Loucy (cell line): ENCODE measurements at regions not wholly inside any gene's neighbourhood (a gene's known extent, or its start where the extent isn't known, plus 50 kb on each side); places are given as distances from the start of the nearest gene placed in this dataset.

Source experiments
- H2AFZ ChIP-seq: fragments of 200-600 bp; sonication (generic); 2 replicates; pipeline ENCODE4 v1.6.0; 2016; ENCODE audit warnings: antibody characterized with exemption, mild to moderate bottlenecking, low read length, moderate library complexity
- H3F3A ChIP-seq: fragments of 200-600 bp; 2 replicates; pipeline ENCODE4 v1.6.0; 2016; ENCODE audit warnings: antibody characterized with exemption, low read depth, mild to moderate bottlenecking
- H3K27me3 ChIP-seq: fragments of 200-600 bp; sonication (generic); 2 replicates; pipeline ENCODE4 v1.6.1; 2014; ENCODE audit warnings: low read length, mild to moderate bottlenecking; ENCODE audit not compliant: insufficient read depth, poor library complexity, severe bottlenecking
- H3K36me3 ChIP-seq: fragments of 200-600 bp; sonication (generic); 2 replicates; pipeline ENCODE4 v1.6.1; 2016; ENCODE audit warnings: low read length; ENCODE audit not compliant: insufficient read depth
- H3K4me1 ChIP-seq: fragments of 200-600 bp; sonication (generic); 2 replicates; pipeline ENCODE4 v1.5.1; 2014; ENCODE audit warnings: low read length, mild to moderate bottlenecking; ENCODE audit not compliant: insufficient read depth, poor library complexity, severe bottlenecking
- H3K4me2 ChIP-seq: fragments of 200-600 bp; sonication (generic); 2 replicates; pipeline ENCODE4 v1.6.0; 2014; ENCODE audit warnings: antibody characterized with exemption, low read length, low read depth, mild to moderate bottlenecking; ENCODE audit not compliant: poor library complexity, severe bottlenecking
- H3K4me3 ChIP-seq: fragments of 200-600 bp; sonication (generic); 2 replicates; pipeline ENCODE4 v1.5.1; 2014; ENCODE audit warnings: low read length, mild to moderate bottlenecking, mixed read lengths; ENCODE audit not compliant: poor library complexity, severe bottlenecking
- H3K79me2 ChIP-seq: fragments of 200-600 bp; sonication (generic); 2 replicates; pipeline ENCODE4 v1.6.1; 2014; ENCODE audit warnings: low read length; ENCODE audit not compliant: insufficient read depth
- H3K9ac ChIP-seq: fragments of 200-600 bp; sonication (generic); 2 replicates; pipeline ENCODE4 v1.6.0; 2014; ENCODE audit warnings: mild to moderate bottlenecking, low read depth, low read length, moderate library complexity; ENCODE audit not compliant: poor library complexity, severe bottlenecking
- H3K9me2 ChIP-seq: fragments of 200-600 bp; sonication (generic); replicated peaks from 2 replicates; pipeline ENCODE4 v1.6.1; 2016; ENCODE audit warnings: low read depth, low read length, mixed read lengths
- H3K9me3 ChIP-seq: fragments of 200-600 bp; sonication (generic); 2 replicates; pipeline ENCODE4 v1.6.1; 2014; ENCODE audit warnings: mild to moderate bottlenecking, antibody characterized with exemption, low read length, low read depth; ENCODE audit not compliant: insufficient read depth
- H4K20me1 ChIP-seq: fragments of 200-600 bp; sonication (generic); 2 replicates; pipeline ENCODE4 v1.6.0; 2014; ENCODE audit warnings: antibody characterized with exemption, low read length, mild to moderate bottlenecking; ENCODE audit not compliant: insufficient read depth, poor library complexity, severe bottlenecking
- CTCF ChIP-seq: fragments of 200-600 bp; sonication (generic); conservative IDR thresholded peaks from 2 replicates; pipeline ENCODE4 v1.5.1; 2014; ENCODE audit warnings: mild to moderate bottlenecking, antibody characterized with exemption, low read length
- EZH2phosphoT487 ChIP-seq: fragments of 200-600 bp; IDR thresholded peaks from 2 replicates; pipeline ENCODE4 v1.6.1; 2018; ENCODE audit warnings: antibody characterized with exemption, mild to moderate bottlenecking, moderate library complexity, borderline replicate concordance

DNA sequence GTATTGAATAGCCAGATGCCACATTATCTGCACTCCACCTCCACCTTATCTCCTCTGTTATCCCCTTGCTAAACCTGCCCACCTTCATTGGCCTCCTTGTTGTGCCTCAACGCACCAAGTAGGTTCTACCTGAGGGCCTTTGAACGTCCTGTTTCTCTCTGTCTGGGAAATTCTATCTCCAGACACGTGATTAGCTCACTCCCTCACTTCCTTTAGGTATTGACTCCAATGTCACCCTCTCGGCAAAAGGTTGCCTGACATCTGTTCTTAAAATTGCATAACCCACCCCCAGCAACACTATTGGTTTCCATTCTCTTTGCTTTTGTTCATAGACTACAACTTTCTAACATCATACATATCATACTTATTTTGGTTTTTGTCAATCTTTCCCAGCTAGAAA lies 56.5 kb upstream of the MEDAG start:
- H3K4me1 ChIP-seq: no peaks in the 10 kb centered on the region
- TF ChIP-seq CTCF: no peak
- no peak for TF ChIP-seq EZH2phosphoT487
- no peaks in the 10 kb centered on the region for H3K36me3 ChIP-seq
- H3K27me3 ChIP-seq: no peaks in the 10 kb centered on the region
- H3K4me3 ChIP-seq: no peak overlapping the region
- H4K20me1 ChIP-seq: no peaks in the 10 kb centered on the region
- H3K9ac ChIP-seq: no peak overlapping the region
- H2AFZ ChIP-seq: no peak overlapping the region
- H3K4me2 ChIP-seq: no peak overlapping the region
- no peaks in the 10 kb centered on the region for H3K9me3 ChIP-seq
- H3K79me2 ChIP-seq: no peaks in the 10 kb centered on the region
- peaks cover 5% of the 10 kb centered on the region; the same call in 1 of the 2 replicates for H3F3A ChIP-seq
- no peaks in the 10 kb centered on the region for H3K9me2 ChIP-seq

DNA sequence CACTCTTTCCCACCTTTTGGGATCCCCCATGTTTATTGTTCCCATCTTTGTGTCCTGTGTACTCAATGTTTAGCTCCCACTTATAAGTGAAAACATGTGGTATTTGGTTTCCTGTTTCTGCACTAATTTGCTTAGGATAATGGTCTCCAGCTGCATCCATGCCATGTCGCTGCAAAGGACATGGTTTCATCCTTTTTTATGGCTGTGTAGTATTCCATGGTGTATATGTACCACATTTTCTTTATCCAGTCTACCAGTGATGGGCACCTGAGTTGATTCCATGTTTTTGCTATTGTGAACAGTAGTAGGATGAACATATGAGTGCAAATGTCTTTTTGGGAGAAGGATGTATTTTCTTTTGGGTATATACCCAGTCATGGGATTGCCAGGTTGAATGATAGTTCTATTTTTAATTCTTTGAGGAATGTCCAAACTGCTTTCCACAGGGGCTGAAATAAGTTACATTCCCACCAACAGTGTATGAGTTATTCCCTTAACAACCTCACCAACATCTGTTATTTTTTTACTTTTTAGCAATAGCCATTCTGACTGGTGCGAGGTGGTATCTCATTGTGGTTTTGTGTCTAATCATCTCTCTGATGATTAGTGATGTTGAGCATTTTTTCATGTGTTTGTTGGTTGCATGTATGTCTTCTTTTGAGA lies 55.7 kb upstream of the MEDAG start:
- no peaks in the 10 kb centered on the region for H3K79me2 ChIP-seq
- no peaks in the 10 kb centered on the region for H3K27me3 ChIP-seq
- no peaks in the 10 kb centered on the region for H3K9me3 ChIP-seq
- H4K20me1 ChIP-seq: no peaks in the 10 kb centered on the region
- no peaks in the 10 kb centered on the region for H3K4me1 ChIP-seq
- TF ChIP-seq CTCF: no peak
- TF ChIP-seq EZH2phosphoT487: no peak
- H2AFZ ChIP-seq: no peak overlapping the region
- peaks cover 5% of the 10 kb centered on the region; the same call in 1 of the 2 replicates for H3F3A ChIP-seq
- no peaks in the 10 kb centered on the region for H3K36me3 ChIP-seq
- H3K4me2 ChIP-seq: no peak overlapping the region
- no peaks in the 10 kb centered on the region for H3K9me2 ChIP-seq
- no peak overlapping the region for H3K9ac ChIP-seq
- H3K4me3 ChIP-seq: no peak overlapping the region

GRCh38 chr13:30850867-30851211 lies 55.2 kb upstream of the MEDAG start:
- Histone ChIP-seq H3K9me3 (no peaks in the 10 kb centered on the region), H2AFZ (no peak overlapping the region), H3K79me2 (no peaks in the 10 kb centered on the region), H3K9me2 (no peaks in the 10 kb centered on the region), H3K4me3 (no peak overlapping the region), H3K27me3 (no peaks in the 10 kb centered on the region), H3K36me3 (no peaks in the 10 kb centered on the region), H4K20me1 (no peaks in the 10 kb centered on the region), H3K4me1 (no peaks in the 10 kb centered on the region), H3K4me2 (no peak overlapping the region), H3K9ac (no peak overlapping the region), H3F3A (peaks cover 5% of the 10 kb centered on the region; the same call in 1 of the 2 replicates)
- TF ChIP-seq EZH2phosphoT487 (no peak), CTCF (no peak)
